OCI-LY1 (cell line): ENCODE measurements at regions not wholly inside any gene's neighbourhood (a gene's known extent, or its start where the extent isn't known, plus 50 kb on each side); places are given as distances from the start of the nearest gene placed in this dataset.

Experiments
- H2AFZ ChIP-seq: fragments of 200-600 bp; sonication (generic), shearing (Covaris generic); 2 replicates; pipeline ENCODE4 v1.6.0; 2014; ENCODE audit warnings: antibody characterized with exemption, mild to moderate bottlenecking, low read length
- H3F3A ChIP-seq: fragments of 200-600 bp; sonication (generic), shearing (Covaris generic); 2 replicates; pipeline ENCODE4 v1.6.0; 2014; ENCODE audit warnings: mild to moderate bottlenecking, antibody characterized with exemption, low read length, moderate library complexity; ENCODE audit not compliant: insufficient read depth
- H3K27ac ChIP-seq: fragments of 200-600 bp; sonication (generic); 2 replicates; pipeline ENCODE4 v1.5.1; 2014; ENCODE audit warnings: low read length, mixed run types, mild to moderate bottlenecking, low read depth; ENCODE audit not compliant: poor library complexity, severe bottlenecking
- H3K27me3 ChIP-seq: fragments of 200-600 bp; sonication (generic); 2 replicates; pipeline ENCODE4 v1.6.0; 2014; ENCODE audit warnings: antibody characterized with exemption, mild to moderate bottlenecking, low read length, moderate library complexity; ENCODE audit not compliant: insufficient read depth
- H3K36me3 ChIP-seq: fragments of 200-600 bp; sonication (generic); 2 replicates; pipeline ENCODE4 v1.6.1; 2014; ENCODE audit warnings: mild to moderate bottlenecking, antibody characterized with exemption, low read length, moderate library complexity, mixed read lengths; ENCODE audit not compliant: insufficient read depth
- H3K4me1 ChIP-seq: fragments of 200-600 bp; sonication (generic); 2 replicates; pipeline ENCODE4 v1.5.1; 2014; ENCODE audit warnings: mild to moderate bottlenecking, low read length, moderate library complexity; ENCODE audit not compliant: insufficient read depth, severe bottlenecking
- H3K4me2 ChIP-seq: fragments of 200-600 bp; sonication (generic), shearing (Covaris generic); 2 replicates; pipeline ENCODE4 v1.6.1; 2014; ENCODE audit warnings: low read length
- H3K4me3 ChIP-seq: fragments of 200-600 bp; sonication (generic); 2 replicates; pipeline ENCODE4 v1.5.1; 2014; ENCODE audit warnings: low read length, low read depth, mild to moderate bottlenecking, mixed read lengths; ENCODE audit not compliant: poor library complexity, severe bottlenecking
- H3K79me2 ChIP-seq: fragments of 200-600 bp; shearing (Covaris generic); 2 replicates; pipeline ENCODE4 v1.6.1; 2016; ENCODE audit warnings: mixed run types, low read length, mixed read lengths; ENCODE audit not compliant: insufficient read depth
- H3K9ac ChIP-seq: fragments of 200-600 bp; sonication (generic), shearing (Covaris generic); 2 replicates; pipeline ENCODE4 v1.6.1; 2014; ENCODE audit warnings: mild to moderate bottlenecking, low read length, mixed read lengths
- H3K9me2 ChIP-seq: fragments of 200-600 bp; sonication (generic), shearing (Covaris generic); 2 replicates; pipeline ENCODE4 v1.6.1; 2014; ENCODE audit warnings: low read depth, mild to moderate bottlenecking, low read length, mixed read lengths
- H3K9me3 ChIP-seq: fragments of 200-600 bp; shearing (Covaris generic); 2 replicates; pipeline ENCODE4 v1.6.1; 2014; ENCODE audit warnings: low read length, mixed read lengths
- H4K20me1 ChIP-seq: fragments of 200-600 bp; sonication (generic), shearing (Covaris generic); 2 replicates; pipeline ENCODE4 v1.6.0; 2016; ENCODE audit warnings: mild to moderate bottlenecking, low read length; ENCODE audit not compliant: insufficient read depth
- EZH2 ChIP-seq: fragments of 200-600 bp; sonication (generic), shearing (Covaris generic); IDR thresholded peaks from 2 replicates; pipeline ENCODE4 v1.8.0; 2017; ENCODE audit warnings: borderline replicate concordance, mixed run types, mild to moderate bottlenecking, antibody characterized with exemption, low read length, moderate library complexity, mixed read lengths
- TF ChIP-seq, protein P1 (sequence below): fragments of 200-600 bp; sonication (generic), shearing (Covaris generic); IDR thresholded peaks from 2 replicates; pipeline ENCODE4 v1.5.1; 2017; ENCODE audit warnings: mild to moderate bottlenecking, antibody characterized with exemption, low read length, moderate library complexity, mixed read lengths

DNA sequence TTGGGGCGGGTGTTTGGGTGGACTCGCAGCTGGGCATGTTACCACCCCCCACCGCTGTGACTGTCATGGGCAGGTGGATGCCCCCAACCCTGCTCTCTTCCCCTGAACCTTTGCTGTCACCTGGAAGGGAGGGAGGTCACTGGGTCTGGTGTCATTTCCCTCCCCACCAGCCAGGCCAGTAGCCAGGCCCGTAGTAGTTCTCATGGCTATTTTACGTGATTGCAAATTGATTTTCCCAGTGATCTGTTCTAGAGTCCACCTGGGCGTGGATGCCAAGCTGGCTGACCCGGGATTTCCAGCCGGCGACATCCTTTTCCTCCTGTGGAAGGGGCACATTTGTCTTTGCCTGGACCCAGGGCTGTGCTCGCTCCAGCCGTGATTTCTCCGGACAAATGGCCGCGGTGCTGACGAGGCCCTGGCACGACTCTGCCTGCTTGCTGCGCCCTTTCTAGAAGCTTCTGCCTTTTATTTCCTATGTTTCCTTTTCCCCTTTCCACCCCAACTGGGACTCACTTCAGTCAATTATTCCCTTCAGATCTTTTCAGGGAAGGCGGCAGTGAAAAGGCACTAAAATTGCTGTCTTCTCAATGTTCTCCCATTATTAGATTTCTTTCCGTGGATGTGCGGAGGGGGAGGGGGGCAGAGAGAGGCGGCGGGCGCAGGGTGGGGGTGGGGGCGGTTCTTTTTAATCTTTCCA, 226.9 kb upstream of the CIBAR2 start:
- Histone ChIP-seq H2AFZ (no peak overlapping the region), H4K20me1 (no peaks in the 10 kb centered on the region), H3K4me2 (no peak overlapping the region), H3K9ac (no peak overlapping the region), H3K9me2 (no peaks in the 10 kb centered on the region), H3K27me3 (0 out of 2 replicates have a peak, but pooled peaks cover 3% of the 10 kb centered on the region), H3K9me3 (no peaks in the 10 kb centered on the region), H3K4me1 (no peaks in the 10 kb centered on the region), H3F3A (no peaks in the 10 kb centered on the region), H3K79me2 (no peaks in the 10 kb centered on the region), H3K4me3 (no peak overlapping the region), H3K36me3 (no peaks in the 10 kb centered on the region), H3K27ac (no peak overlapping the region)
- no peak for TF ChIP-seq EZH2
- TF ChIP-seq, protein P1, sequence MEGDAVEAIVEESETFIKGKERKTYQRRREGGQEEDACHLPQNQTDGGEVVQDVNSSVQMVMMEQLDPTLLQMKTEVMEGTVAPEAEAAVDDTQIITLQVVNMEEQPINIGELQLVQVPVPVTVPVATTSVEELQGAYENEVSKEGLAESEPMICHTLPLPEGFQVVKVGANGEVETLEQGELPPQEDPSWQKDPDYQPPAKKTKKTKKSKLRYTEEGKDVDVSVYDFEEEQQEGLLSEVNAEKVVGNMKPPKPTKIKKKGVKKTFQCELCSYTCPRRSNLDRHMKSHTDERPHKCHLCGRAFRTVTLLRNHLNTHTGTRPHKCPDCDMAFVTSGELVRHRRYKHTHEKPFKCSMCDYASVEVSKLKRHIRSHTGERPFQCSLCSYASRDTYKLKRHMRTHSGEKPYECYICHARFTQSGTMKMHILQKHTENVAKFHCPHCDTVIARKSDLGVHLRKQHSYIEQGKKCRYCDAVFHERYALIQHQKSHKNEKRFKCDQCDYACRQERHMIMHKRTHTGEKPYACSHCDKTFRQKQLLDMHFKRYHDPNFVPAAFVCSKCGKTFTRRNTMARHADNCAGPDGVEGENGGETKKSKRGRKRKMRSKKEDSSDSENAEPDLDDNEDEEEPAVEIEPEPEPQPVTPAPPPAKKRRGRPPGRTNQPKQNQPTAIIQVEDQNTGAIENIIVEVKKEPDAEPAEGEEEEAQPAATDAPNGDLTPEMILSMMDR: no peak

DNA sequence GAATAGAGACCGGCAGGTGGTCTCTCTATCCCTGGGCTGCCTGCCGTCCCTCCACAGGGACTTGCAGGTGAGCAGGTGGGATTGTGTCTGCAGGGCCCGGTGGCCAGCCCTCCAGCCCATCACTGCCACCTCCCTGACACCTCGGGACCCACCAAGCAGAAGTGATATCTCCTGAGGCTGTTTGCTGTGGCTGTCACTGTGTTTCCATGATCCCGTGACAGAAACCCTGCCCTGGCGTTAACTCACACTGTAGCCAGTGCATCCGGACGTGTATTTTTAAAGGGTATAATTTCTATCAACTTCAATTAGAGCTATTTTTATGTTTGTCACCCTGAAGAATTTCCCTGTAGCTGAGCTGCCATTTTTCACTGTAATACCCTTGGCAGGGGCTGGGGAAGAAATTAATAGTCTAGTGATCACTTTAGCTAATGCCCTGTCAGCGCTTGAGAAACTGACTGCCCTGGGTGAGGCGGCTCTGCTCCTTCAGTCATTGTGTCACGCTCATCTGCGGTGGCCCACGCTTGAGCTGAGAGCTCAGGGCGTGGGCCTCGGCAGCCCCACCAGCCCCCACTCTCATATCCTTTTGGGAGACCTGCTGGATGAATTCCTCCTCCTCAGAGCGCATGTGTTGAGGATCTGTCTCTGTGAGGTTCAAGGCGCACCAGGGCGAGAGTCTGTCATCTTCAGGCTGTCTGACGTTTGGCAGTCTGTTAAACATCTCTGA, 229.9 kb upstream of the CIBAR2 start:
- Histone ChIP-seq H3K36me3 (no peaks in the 10 kb centered on the region), H3K4me2 (no peak overlapping the region)

DNA sequence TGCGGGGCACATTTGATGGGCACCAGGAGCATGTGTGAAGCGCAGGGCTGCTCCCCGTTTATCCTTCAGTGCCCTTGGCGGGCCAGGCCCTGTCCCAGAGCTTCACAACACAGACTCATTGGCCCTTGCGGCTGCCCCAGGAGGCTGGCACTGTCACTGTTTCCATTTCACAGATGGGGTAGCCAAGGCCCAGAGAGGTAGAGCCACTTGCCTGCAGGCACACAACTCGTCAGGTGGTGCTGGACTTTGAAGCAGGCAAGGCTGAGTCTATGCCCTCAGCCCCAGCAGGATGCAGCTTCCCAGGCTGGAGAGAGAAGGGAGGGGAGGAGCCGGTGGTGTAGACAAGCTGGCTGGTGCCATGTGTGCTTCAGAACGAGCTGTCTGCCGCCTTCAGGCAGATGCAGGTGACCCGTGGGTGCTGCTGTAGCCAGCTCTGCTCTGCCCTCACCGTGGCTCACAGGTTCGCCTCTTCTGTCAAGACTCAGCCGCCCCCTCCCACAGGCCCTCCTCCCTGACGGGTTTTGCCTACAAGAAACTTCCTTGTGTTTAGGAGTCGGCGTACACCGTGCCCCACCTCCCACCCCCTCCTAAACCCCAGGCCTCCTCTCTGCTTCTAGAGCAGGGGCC, 232.3 kb upstream of the CIBAR2 start:
- Histone ChIP-seq H3K4me2 (no peak overlapping the region), H3K36me3 (no peaks in the 10 kb centered on the region), H3K27ac (no peak overlapping the region), H3K9ac (no peak overlapping the region), H3K27me3 (peaks cover 6% of the 10 kb centered on the region; the same call in 1 of the 2 replicates), H4K20me1 (no peaks in the 10 kb centered on the region), H2AFZ (no peak overlapping the region), H3K79me2 (no peaks in the 10 kb centered on the region), H3F3A (no peaks in the 10 kb centered on the region), H3K4me1 (no peaks in the 10 kb centered on the region), H3K9me3 (no peaks in the 10 kb centered on the region), H3K9me2 (no peaks in the 10 kb centered on the region), H3K4me3 (no peak overlapping the region)
- TF ChIP-seq EZH2: no peak
- TF ChIP-seq, protein P1: no peak

More for the DNA sequence above, 229.9 kb upstream of the CIBAR2 start:
- Histone ChIP-seq H3K9ac (no peak overlapping the region), H3F3A (no peaks in the 10 kb centered on the region), H3K27me3 (peaks cover 6% of the 10 kb centered on the region; the same call in 1 of the 2 replicates), H3K4me3 (no peak overlapping the region), H2AFZ (no peak overlapping the region), H3K9me3 (no peaks in the 10 kb centered on the region), H3K27ac (no peak overlapping the region), H3K9me2 (no peaks in the 10 kb centered on the region), H4K20me1 (no peaks in the 10 kb centered on the region), H3K79me2 (no peaks in the 10 kb centered on the region), H3K4me1 (no peaks in the 10 kb centered on the region)
- TF ChIP-seq EZH2: no peak
- TF ChIP-seq, protein P1: no peak
